ENCODE measurements at regions not wholly inside any gene's neighbourhood (a gene's known extent, or its start where the extent isn't known, plus 50 kb on each side); places are given as distances from the start of the nearest gene placed in this dataset.
"Not testable (repeated sequence)": the region's sequence is repeated elsewhere in the genome, so short reads cannot be mapped to it uniquely, and the experiment has no call there.

DNA sequence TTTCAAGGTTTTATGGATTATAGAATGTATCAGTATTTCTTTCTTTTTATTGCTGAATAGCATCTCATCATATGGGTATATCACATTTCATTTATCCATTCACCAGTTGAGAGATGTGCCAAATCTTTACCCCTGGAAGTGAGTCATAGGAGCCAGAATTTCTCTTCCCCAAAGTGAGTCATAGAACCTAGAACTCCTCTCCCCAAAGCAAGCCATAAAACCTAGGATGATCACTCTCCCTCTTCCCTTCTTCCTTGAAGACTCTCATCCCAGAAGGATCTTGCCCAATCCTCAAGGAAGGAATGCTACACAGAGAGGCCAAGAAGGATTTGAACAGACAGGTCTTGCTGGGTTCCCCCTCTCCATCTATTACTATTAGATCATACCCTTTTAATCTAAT is 199.9 kb downstream of the EVX1 start:
- Histone ChIP-seq H3K4me3 (no peak overlapping the region), H3K27ac (no peak overlapping the region), H3K9ac (ENCODE audit: low read depth in 2 of 2, low read length in 2 of 2) (no peak overlapping the region), H3K27me3 (no peaks in the 10 kb centered on the region), H3K36me3 (no peaks in the 10 kb centered on the region), H3K4me1 (no peaks in the 10 kb centered on the region), H3K9me3 (no peaks in the 10 kb centered on the region)
- intact Hi-C loops (cut with DNase I): no loop called here
- TF ChIP-seq CTCF (IDR thresholded peaks at IDR 0.05): no peak
- DNase-seq: no peak

DNA sequence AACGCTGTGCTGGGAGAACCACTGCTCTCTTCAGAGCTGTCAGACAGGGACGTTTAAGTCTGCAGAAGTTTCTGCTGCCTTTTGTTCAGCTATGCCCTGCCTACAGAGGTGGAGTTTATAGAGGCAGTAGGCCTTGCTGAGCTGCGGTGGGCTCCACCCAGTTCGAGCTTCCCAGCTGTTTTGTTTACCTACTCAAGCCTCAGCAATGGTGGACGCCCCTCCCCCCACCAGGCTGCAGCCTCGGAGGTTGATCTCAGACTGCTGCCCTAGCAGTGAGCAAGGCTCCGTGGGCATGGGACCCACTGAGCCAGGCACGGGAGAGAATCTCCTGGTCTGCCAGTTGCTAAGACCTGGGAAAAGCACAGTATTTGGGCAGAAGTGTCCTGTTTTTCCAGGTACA is 206.4 kb downstream of the EVX1 start:
- H3K27me3 ChIP-seq; H3K36me3 ChIP-seq; H3K27ac ChIP-seq; H3K9me3 ChIP-seq; H3K4me1 ChIP-seq; H3K9ac ChIP-seq (ENCODE audit: low read depth in 2 of 2, low read length in 2 of 2); H3K4me3 ChIP-seq; intact Hi-C loops (cut with DNase I): not testable (repeated sequence)
- DNase-seq: peak; percentile 44

GRCh38 chr7:27453702-27454405 is 208.8 kb downstream of the HIBADH start:
- Histone ChIP-seq H3K27ac (no peak overlapping the region), H3K4me1 (no peaks in the 10 kb centered on the region), H3K36me3 (no peaks in the 10 kb centered on the region), H3K4me3 (no peak overlapping the region), H3K27me3 (no peaks in the 10 kb centered on the region), H3K9me3 (no peaks in the 10 kb centered on the region), H3K9ac (ENCODE audit: low read depth in 2 of 2, low read length in 2 of 2) (no peak overlapping the region)
- no peak for DNase-seq
- no peak for TF ChIP-seq CTCF (IDR thresholded peaks at IDR 0.05)
- intact Hi-C loops (cut with DNase I): no loop called here

GRCh38 chr7:27457120-27457519 is 205.6 kb downstream of the HIBADH start:
- H3K4me1 ChIP-seq; H3K9me3 ChIP-seq; H3K27ac ChIP-seq; intact Hi-C loops (cut with DNase I); H3K4me3 ChIP-seq; DNase-seq; H3K36me3 ChIP-seq; H3K27me3 ChIP-seq; H3K9ac ChIP-seq (ENCODE audit: low read depth in 2 of 2, low read length in 2 of 2): not testable (repeated sequence)

DNA sequence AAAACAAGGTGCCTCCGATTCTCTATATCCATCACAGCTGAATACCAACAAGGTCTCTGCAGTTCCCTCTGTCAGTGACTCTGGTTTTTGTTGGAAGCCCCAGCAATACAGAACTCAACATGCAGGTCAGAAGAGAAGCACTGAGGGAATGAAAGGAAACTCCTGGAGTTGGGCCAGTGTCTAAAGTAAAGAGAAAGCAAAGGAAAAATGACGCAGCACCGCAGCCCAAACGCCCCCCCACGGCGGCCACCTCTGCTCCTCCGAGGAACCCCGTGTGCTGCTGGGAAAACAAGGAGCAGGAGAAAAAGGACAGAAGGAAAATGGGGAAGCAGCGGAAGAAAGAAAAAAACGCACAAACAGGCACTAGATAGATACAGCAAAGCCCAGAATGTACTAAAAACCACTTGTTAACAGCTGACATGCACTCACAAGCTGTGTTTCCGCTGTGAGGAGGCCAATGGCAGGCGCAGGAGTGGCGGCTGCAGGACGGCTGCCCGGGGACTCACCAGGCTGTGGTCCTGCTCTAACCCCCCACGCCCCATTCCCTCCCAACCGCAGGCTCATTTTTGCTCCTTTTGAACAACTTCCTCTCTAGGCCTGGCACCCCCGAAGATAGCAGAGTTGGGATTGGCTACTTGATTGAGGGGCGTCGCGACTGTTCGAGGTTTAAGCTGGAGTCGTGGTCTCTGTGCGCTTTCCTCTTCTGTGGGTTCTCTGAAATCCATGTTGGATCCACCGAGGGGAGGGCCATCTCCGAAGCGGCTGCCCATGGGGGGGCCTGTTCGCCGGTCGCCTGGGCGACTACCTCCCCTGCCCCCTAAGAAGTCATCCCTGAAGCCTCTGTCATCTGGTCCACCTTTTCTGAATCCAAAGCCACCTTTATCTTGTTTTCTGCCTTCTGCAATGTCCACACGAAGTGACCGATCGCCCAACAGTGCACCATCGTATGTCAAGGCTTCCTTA is 204.8 kb downstream of the HIBADH start:
- H3K4me3 ChIP-seq; H3K4me1 ChIP-seq; H3K27me3 ChIP-seq; H3K27ac ChIP-seq; intact Hi-C loops (cut with DNase I); DNase-seq; H3K36me3 ChIP-seq; H3K9me3 ChIP-seq; H3K9ac ChIP-seq (ENCODE audit: low read depth in 2 of 2, low read length in 2 of 2): not testable (repeated sequence)

GRCh38 chr7:27459021-27459730 is 203.5 kb downstream of the HIBADH start:
- DNase-seq: no peak
- no peak overlapping the region for H3K9ac ChIP-seq (ENCODE audit: low read depth in 2 of 2, low read length in 2 of 2)
- H3K9me3 ChIP-seq: no peaks in the 10 kb centered on the region
- H3K36me3 ChIP-seq: no peaks in the 10 kb centered on the region
- H3K27me3 ChIP-seq: no peaks in the 10 kb centered on the region
- no peak overlapping the region for H3K27ac ChIP-seq
- H3K4me3 ChIP-seq: no peak overlapping the region
- TF ChIP-seq CTCF (IDR thresholded peaks at IDR 0.05): no peak
- intact Hi-C loops (cut with DNase I): no loop called here
- no peaks in the 10 kb centered on the region for H3K4me1 ChIP-seq
